ENCODE measurements at regions not wholly inside any gene's neighbourhood (a gene's known extent, or its start where the extent isn't known, plus 50 kb on each side); places are given as distances from the start of the nearest gene placed in this dataset.

DNA sequence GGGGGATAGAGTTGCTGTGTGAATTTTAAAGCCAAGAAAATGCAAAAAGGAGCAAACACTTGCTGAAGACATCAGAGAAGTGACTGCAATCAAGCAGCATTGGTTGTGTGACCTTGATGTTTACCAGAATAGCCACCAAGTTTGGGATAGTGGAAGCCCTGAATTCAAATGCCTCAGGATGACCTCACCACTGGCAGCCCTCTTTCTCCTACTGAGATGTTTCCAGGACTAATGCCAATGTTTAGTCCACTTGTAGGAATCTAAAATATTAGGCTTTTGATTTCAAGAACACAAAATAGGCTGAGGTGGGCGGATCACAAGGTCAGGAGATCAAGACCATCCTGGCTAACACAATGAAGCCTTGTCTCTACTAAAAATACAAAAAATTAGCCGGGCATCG lies 112.2 kb upstream of the NUDT12 start:
- DNase-seq = no peak

DNA sequence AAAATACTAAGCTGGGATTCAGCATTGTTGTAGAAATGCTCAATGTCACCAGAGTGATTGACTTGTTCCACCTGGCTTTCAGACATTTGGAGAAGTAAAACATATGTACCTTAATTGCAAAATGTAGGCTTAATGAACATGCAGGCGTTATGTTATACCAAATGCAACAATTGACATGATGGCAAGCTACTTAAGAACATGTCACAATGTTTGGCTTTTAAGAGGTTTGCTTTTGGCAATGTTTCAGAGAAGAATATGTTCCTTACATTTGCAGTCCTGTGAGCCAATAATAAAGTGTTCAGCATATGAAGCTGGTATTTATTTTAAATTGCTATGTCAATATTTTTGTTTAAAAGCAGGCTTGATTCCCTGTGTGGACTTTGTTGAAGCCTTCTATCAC lies 111.7 kb upstream of the NUDT12 start:
- no peaks in the 10 kb centered on the region for H3K36me3 ChIP-seq

More for the DNA sequence above, 112.2 kb upstream of the NUDT12 start:
- Histone ChIP-seq H3K4me1 (no peaks in the 10 kb centered on the region), H3K27me3 (no peaks in the 10 kb centered on the region), H3K36me3 (no peaks in the 10 kb centered on the region), H3K4me3 (no peak overlapping the region), H3K9me3 (no peaks in the 10 kb centered on the region), H3K27ac (no peak overlapping the region)
- intact Hi-C loops (cut with DNase I; ENCODE audit: low total_unique reads) = no loop called here
- no peak for ATAC-seq
- TF ChIP-seq CTCF (IDR thresholded peaks at IDR 0.05 in 4 of 5, conservative IDR thresholded peaks at IDR 0.05 in 1 of 5) = no peak
- TF ChIP-seq POLR2A (IDR thresholded peaks at IDR 0.05) = no peak
- in situ Hi-C loops (cut with MboI; ENCODE audit: low sequenced_read_pairs in 4 of 4) = no loop called here

DNA sequence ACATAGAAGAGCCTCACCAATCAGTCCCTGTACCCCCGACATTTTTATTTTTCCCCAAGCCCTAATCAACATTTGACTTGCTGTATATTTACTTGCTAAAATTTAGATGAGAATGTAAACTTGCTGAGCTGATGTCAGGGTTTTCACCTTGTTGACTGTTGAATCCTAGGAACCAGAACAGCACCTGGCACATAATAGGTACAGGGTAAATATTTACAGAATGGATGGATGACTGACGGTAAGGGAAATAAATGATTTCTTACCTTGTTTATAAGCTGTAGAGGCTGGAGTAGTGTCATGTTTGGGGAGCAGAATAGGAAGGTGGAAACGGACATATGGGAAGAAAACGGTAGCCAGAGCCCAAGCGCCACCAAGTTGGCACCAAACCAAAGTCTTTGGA lies 107.0 kb upstream of the NUDT12 start:
- no peak for ATAC-seq
- no peaks in the 10 kb centered on the region for H3K9me3 ChIP-seq
- no peaks in the 10 kb centered on the region for H3K36me3 ChIP-seq
- DNase-seq = no peak
- H3K27ac ChIP-seq = no peak overlapping the region
- in situ Hi-C loops (cut with MboI; ENCODE audit: low sequenced_read_pairs in 4 of 4) = no loop called here
- TF ChIP-seq CTCF (IDR thresholded peaks at IDR 0.05 in 4 of 5, conservative IDR thresholded peaks at IDR 0.05 in 1 of 5) (no peak), POLR2A (IDR thresholded peaks at IDR 0.05) (no peak)
- intact Hi-C loops (cut with DNase I; ENCODE audit: low total_unique reads) = no loop called here
- no peaks in the 10 kb centered on the region for H3K27me3 ChIP-seq
- no peaks in the 10 kb centered on the region for H3K4me1 ChIP-seq
- no peak overlapping the region for H3K4me3 ChIP-seq

More for the DNA sequence above, 111.7 kb upstream of the NUDT12 start:
- no peak for ATAC-seq
- H3K27me3 ChIP-seq = no peaks in the 10 kb centered on the region
- no peak for DNase-seq
- intact Hi-C loops (cut with DNase I; ENCODE audit: low total_unique reads) = no loop called here
- TF ChIP-seq CTCF (IDR thresholded peaks at IDR 0.05 in 4 of 5, conservative IDR thresholded peaks at IDR 0.05 in 1 of 5) = no peak
- no peak for TF ChIP-seq POLR2A (IDR thresholded peaks at IDR 0.05)
- H3K27ac ChIP-seq = no peak overlapping the region
- in situ Hi-C loops (cut with MboI; ENCODE audit: low sequenced_read_pairs in 4 of 4) = no loop called here
- no peaks in the 10 kb centered on the region for H3K9me3 ChIP-seq
- no peaks in the 10 kb centered on the region for H3K4me1 ChIP-seq
- H3K4me3 ChIP-seq = no peak overlapping the region

DNA sequence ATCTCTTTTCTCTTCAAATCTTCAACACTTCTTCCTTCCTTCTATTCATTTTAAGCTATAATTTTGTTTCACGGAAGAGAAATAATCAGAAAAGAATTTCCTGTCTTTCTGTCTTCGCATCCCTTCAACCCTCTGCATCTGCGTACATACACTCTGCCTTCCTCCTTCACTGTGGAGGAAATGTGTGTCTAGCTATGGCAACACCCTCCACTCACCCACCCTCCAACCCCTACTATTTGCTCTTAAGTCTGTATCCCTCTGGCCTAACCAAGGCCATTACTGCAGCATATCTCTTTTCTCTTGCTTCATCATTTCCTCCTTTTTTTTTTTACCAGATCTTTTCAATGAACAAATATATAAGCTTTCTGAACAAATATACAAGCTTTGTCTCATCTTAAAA lies 105.7 kb upstream of the NUDT12 start:
- Histone ChIP-seq H3K4me3 (no peak overlapping the region), H3K27ac (no peak overlapping the region), H3K4me1 (no peaks in the 10 kb centered on the region), H3K36me3 (no peaks in the 10 kb centered on the region), H3K27me3 (no peaks in the 10 kb centered on the region), H3K9me3 (no peaks in the 10 kb centered on the region)
- DNase-seq (no peak), ATAC-seq (no peak)
- TF ChIP-seq POLR2A (IDR thresholded peaks at IDR 0.05) (no peak), CTCF (IDR thresholded peaks at IDR 0.05 in 4 of 5, conservative IDR thresholded peaks at IDR 0.05 in 1 of 5) (no peak)
- in situ Hi-C loops (cut with MboI; ENCODE audit: low sequenced_read_pairs in 4 of 4) (no loop called here), intact Hi-C loops (cut with DNase I; ENCODE audit: low total_unique reads) (no loop called here)

DNA sequence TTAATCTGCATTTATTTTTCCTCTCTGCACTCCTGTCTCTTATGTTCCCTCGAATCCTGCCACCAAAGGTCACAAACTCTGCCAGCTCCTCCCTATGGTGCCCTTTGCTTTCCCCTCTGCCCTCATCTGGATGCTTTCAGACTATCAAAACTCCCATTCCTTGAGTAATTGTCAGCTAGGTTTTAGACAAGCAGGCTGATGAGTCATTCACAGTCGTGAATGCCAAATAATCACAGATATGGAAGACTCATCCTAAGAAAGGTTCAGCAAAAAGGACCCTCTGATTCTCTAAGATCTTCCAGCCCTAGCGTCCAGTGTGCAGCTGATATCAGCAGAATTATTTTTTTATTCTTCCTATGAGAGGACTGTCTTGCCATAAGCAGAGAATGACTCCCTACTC lies 104.5 kb upstream of the NUDT12 start:
- no peak for ATAC-seq
- Histone ChIP-seq H3K9me3 (no peaks in the 10 kb centered on the region), H3K4me1 (no peaks in the 10 kb centered on the region), H3K36me3 (no peaks in the 10 kb centered on the region), H3K4me3 (no peak overlapping the region), H3K27ac (no peak overlapping the region), H3K27me3 (no peaks in the 10 kb centered on the region)
- in situ Hi-C loops (cut with MboI; ENCODE audit: low sequenced_read_pairs in 4 of 4) (no loop called here), intact Hi-C loops (cut with DNase I; ENCODE audit: low total_unique reads) (no loop called here)
- DNase-seq = no peak
- TF ChIP-seq CTCF (IDR thresholded peaks at IDR 0.05 in 4 of 5, conservative IDR thresholded peaks at IDR 0.05 in 1 of 5) = no peak
